ENCODE measurements at regions not wholly inside any gene's neighbourhood (a gene's known extent, or its start where the extent isn't known, plus 50 kb on each side); places are given as distances from the start of the nearest gene placed in this dataset.

DNA sequence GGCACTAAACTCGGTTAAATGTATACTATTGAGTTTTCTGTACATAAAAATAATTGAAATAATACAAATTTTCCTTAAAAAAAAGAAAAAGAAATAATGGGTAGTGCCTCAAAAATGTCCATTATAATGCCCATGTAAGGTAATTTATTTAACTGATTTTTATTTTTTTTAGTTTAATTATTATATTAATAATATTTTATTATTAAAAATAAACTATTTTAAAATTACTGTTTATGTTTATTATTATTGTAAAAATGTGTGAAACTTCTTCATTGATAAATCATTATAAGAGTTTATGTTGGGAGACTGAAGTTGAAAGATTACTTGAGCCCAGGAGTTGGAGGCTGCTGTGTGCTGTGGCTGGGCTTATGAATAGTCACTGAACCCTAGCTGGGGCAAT, 925.5 kb upstream of the EPHA7 start:
- no peak overlapping the region for H3K27ac ChIP-seq (ENCODE audit: low read length)
- CTCF ChIA-PET = no interaction called here
- H3K4me1 ChIP-seq (ENCODE audit: control insufficient read depth, insufficient read depth, low read length) = no peaks in the 10 kb centered on the region
- intact Hi-C loops (cut with micrococcal nuclease; ENCODE audit: unreplicated experiment) = no loop called here
- no peak for TF ChIP-seq TCF7L2 (IDR thresholded peaks at IDR 0.05; ENCODE audit: low read depth, low read length)
- no peak for TF ChIP-seq SIN3A (IDR thresholded peaks at IDR 0.05; ENCODE audit: borderline replicate concordance, insufficient read depth, low read depth, low read length)
- no peak for TF ChIP-seq CTCF (IDR thresholded peaks at IDR 0.05)
- TF ChIP-seq, protein P1, sequence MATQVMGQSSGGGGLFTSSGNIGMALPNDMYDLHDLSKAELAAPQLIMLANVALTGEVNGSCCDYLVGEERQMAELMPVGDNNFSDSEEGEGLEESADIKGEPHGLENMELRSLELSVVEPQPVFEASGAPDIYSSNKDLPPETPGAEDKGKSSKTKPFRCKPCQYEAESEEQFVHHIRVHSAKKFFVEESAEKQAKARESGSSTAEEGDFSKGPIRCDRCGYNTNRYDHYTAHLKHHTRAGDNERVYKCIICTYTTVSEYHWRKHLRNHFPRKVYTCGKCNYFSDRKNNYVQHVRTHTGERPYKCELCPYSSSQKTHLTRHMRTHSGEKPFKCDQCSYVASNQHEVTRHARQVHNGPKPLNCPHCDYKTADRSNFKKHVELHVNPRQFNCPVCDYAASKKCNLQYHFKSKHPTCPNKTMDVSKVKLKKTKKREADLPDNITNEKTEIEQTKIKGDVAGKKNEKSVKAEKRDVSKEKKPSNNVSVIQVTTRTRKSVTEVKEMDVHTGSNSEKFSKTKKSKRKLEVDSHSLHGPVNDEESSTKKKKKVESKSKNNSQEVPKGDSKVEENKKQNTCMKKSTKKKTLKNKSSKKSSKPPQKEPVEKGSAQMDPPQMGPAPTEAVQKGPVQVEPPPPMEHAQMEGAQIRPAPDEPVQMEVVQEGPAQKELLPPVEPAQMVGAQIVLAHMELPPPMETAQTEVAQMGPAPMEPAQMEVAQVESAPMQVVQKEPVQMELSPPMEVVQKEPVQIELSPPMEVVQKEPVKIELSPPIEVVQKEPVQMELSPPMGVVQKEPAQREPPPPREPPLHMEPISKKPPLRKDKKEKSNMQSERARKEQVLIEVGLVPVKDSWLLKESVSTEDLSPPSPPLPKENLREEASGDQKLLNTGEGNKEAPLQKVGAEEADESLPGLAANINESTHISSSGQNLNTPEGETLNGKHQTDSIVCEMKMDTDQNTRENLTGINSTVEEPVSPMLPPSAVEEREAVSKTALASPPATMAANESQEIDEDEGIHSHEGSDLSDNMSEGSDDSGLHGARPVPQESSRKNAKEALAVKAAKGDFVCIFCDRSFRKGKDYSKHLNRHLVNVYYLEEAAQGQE (IDR thresholded peaks at IDR 0.05; ENCODE audit: insufficient read depth in 1 of 2, low read depth in 2 of 2, low read length in 1 of 2) = no peak
- TF ChIP-seq POLR2AphosphoS5 (IDR thresholded peaks at IDR 0.05; ENCODE audit: low read depth, low read length) = no peak
- in situ Hi-C loops (cut with HindIII; ENCODE audit: low pct_unique_long_range_greater_than_20kb, low sequenced_read_pairs) = no loop called here
- H3K9me3 ChIP-seq (ENCODE audit: control insufficient read depth, insufficient read depth, low read depth, low read length) = no peaks in the 10 kb centered on the region
- ATAC-seq (no peak), DNase-seq (ENCODE audit: low read depth, low spot score) (no peak)
- BruUV-seq (replicated peaks) = no TSS peak
- H3K27me3 ChIP-seq (ENCODE audit: control insufficient read depth, insufficient read depth, low read length) = no peaks in the 10 kb centered on the region
- no peaks in the 10 kb centered on the region for H3K36me3 ChIP-seq (ENCODE audit: control insufficient read depth, insufficient read depth, low read length)
- POLR2A ChIA-PET = no interaction called here
- H3K4me3 ChIP-seq (ENCODE audit: low read depth in 2 of 2, low read length in 2 of 2) = no peak overlapping the region

GRCh38 chr6:94341173-94341572, 921.8 kb upstream of the EPHA7 start:
- Histone ChIP-seq H3K27me3 (ENCODE audit: control insufficient read depth, insufficient read depth, low read length) (no peaks in the 10 kb centered on the region), H3K4me3 (ENCODE audit: low read depth in 2 of 2, low read length in 2 of 2) (no peak overlapping the region), H3K36me3 (ENCODE audit: control insufficient read depth, insufficient read depth, low read length) (no peaks in the 10 kb centered on the region), H3K27ac (ENCODE audit: low read length) (no peak overlapping the region), H3K9me3 (ENCODE audit: control insufficient read depth, insufficient read depth, low read depth, low read length) (no peaks in the 10 kb centered on the region), H3K4me1 (ENCODE audit: control insufficient read depth, insufficient read depth, low read length) (no peaks in the 10 kb centered on the region)
- in situ Hi-C loops (cut with HindIII; ENCODE audit: low pct_unique_long_range_greater_than_20kb, low sequenced_read_pairs) (no loop called here), intact Hi-C loops (cut with micrococcal nuclease; ENCODE audit: unreplicated experiment) (no loop called here)
- ChIA-PET CTCF (no interaction called here), POLR2A (no interaction called here)
- TF ChIP-seq TCF7L2 (IDR thresholded peaks at IDR 0.05; ENCODE audit: low read depth, low read length) = no peak
- TF ChIP-seq CTCF (IDR thresholded peaks at IDR 0.05) = no peak
- TF ChIP-seq, protein P1 (IDR thresholded peaks at IDR 0.05; ENCODE audit: insufficient read depth in 1 of 2, low read depth in 2 of 2, low read length in 1 of 2) = no peak
- TF ChIP-seq POLR2AphosphoS5 (IDR thresholded peaks at IDR 0.05; ENCODE audit: low read depth, low read length) = no peak
- no peak for TF ChIP-seq SIN3A (IDR thresholded peaks at IDR 0.05; ENCODE audit: borderline replicate concordance, insufficient read depth, low read depth, low read length)
- no TSS peak for BruUV-seq (replicated peaks)
- ATAC-seq (no peak), DNase-seq (ENCODE audit: low read depth, low spot score) (no peak)
